Tibial artery (tissue), 4 donors: ENCODE measurements at regions not wholly inside any gene's neighbourhood (a gene's known extent, or its start where the extent isn't known, plus 50 kb on each side); places are given as distances from the start of the nearest gene placed in this dataset.

Experiments used
- DNase-seq, 2 donors: peaks; one replicate each; pipeline ENCODE4 v3.0.0-alpha.2; 2019
- H3K27ac ChIP-seq, 2 donors: fragments of 200-600 bp; sonication (generic) in 1 of 2; 1 replicate in 1 of 2; 2 replicates in 1 of 2; pipeline ENCODE4 v1.5.1; 2018 to 2019; ENCODE audit warnings: mild to moderate bottlenecking in 1 of 2
- H3K27me3 ChIP-seq, 2 donors: fragments of 200-600 bp; sonication (generic) in 1 of 2; one replicate each; pipeline versions ENCODE4 v1.5.1 to v1.6.0; 2016 to 2019
- H3K36me3 ChIP-seq, 3 donors: fragments of 200-600 bp; sonication (generic) in 2 of 3; one replicate each; pipeline ENCODE4 v1.5.1; 2016 to 2019; ENCODE audit warnings: mild to moderate bottlenecking in 2 of 3
- H3K4me1 ChIP-seq, 4 donors: fragments of 200-600 bp; sonication (generic) in 2 of 4; 1 replicate in 3 of 4; 2 replicates in 1 of 4; pipeline ENCODE4 v1.5.1; 2016 to 2019
- H3K4me3 ChIP-seq, 2 donors: fragments of 200-600 bp; sonication (generic) in 1 of 2; 1 replicate in 1 of 2; 2 replicates in 1 of 2; pipeline ENCODE4 v1.5.1; 2018 to 2019; ENCODE audit warnings: mild to moderate bottlenecking in 2 of 2
- H3K9me3 ChIP-seq, 3 donors: fragments of 200-600 bp; sonication (generic) in 1 of 3; one replicate each; pipeline ENCODE4 v1.5.1; 2016 to 2019
- intact Hi-C: fragments of 100-400 bp; cut with DNase I; formaldehyde crosslinking; loops from one replicate; pipeline ENCODE4 v1.15.0; 2023; ENCODE audit warnings: low total_unique reads
- TF ChIP-seq, protein P1 (sequence below), 2 experiments: fragments of 200-600 bp in 1 of 2; fragments of 450-650 bp in 1 of 2; IDR thresholded peaks; one replicate each; pipeline ENCODE4 v1.5.1; 2017 to 2019; ENCODE audit warnings: antibody characterized with exemption in 2 of 2, mild to moderate bottlenecking in 1 of 2, moderate library complexity in 1 of 2

GRCh38 chr11:103618528-103618927, 417.9 kb upstream of the DDI1 start:
- Histone ChIP-seq H3K4me1 (no peaks in the 10 kb centered on the region), H3K27me3 (no peaks in the 10 kb centered on the region), H3K9me3 (no peaks in the 10 kb centered on the region), H3K4me3 (no peak overlapping the region), H3K36me3 (no peaks in the 10 kb centered on the region), H3K27ac (no peak overlapping the region)
- no peak for DNase-seq
- TF ChIP-seq, protein P1, sequence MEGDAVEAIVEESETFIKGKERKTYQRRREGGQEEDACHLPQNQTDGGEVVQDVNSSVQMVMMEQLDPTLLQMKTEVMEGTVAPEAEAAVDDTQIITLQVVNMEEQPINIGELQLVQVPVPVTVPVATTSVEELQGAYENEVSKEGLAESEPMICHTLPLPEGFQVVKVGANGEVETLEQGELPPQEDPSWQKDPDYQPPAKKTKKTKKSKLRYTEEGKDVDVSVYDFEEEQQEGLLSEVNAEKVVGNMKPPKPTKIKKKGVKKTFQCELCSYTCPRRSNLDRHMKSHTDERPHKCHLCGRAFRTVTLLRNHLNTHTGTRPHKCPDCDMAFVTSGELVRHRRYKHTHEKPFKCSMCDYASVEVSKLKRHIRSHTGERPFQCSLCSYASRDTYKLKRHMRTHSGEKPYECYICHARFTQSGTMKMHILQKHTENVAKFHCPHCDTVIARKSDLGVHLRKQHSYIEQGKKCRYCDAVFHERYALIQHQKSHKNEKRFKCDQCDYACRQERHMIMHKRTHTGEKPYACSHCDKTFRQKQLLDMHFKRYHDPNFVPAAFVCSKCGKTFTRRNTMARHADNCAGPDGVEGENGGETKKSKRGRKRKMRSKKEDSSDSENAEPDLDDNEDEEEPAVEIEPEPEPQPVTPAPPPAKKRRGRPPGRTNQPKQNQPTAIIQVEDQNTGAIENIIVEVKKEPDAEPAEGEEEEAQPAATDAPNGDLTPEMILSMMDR (IDR thresholded peaks at IDR 0.05), result no peak
- intact Hi-C loops, result no loop called here

GRCh38 chr11:103619480-103619879, 417.0 kb upstream of the DDI1 start:
- intact Hi-C loops, result no loop called here
- H3K27me3 ChIP-seq, result no peaks in the 10 kb centered on the region
- no peak for DNase-seq
- TF ChIP-seq, protein P1 (IDR thresholded peaks at IDR 0.05), result no peak
- H3K4me3 ChIP-seq, result no peak overlapping the region
- H3K9me3 ChIP-seq, result no peaks in the 10 kb centered on the region
- H3K36me3 ChIP-seq, result no peaks in the 10 kb centered on the region
- no peak overlapping the region for H3K27ac ChIP-seq
- H3K4me1 ChIP-seq, result no peaks in the 10 kb centered on the region

DNA sequence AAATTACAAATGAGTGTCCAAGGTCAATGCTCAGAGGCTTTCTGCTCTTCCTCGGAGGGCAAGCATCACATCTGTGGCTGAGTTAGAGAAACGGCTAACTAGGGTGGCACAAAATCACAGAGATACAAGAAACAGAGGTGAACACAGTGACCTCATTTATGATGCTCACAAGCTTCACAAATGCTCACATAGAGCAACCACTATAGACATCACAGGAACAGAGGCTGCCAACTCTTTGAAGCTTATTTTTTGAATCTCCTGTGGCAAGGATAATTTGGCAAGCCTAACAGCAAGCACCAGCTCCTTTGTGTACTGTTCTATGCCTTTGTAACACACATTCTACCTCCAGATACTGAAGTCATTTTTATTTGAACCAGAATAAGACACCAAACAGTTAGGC, 416.5 kb upstream of the DDI1 start:
- intact Hi-C loops, result no loop called here
- no peak for DNase-seq
- Histone ChIP-seq H3K27ac (no peak overlapping the region), H3K4me3 (no peak overlapping the region), H3K9me3 (no peaks in the 10 kb centered on the region), H3K36me3 (no peaks in the 10 kb centered on the region), H3K27me3 (no peaks in the 10 kb centered on the region), H3K4me1 (no peaks in the 10 kb centered on the region)
- TF ChIP-seq, protein P1 (IDR thresholded peaks at IDR 0.05), result no peak

DNA sequence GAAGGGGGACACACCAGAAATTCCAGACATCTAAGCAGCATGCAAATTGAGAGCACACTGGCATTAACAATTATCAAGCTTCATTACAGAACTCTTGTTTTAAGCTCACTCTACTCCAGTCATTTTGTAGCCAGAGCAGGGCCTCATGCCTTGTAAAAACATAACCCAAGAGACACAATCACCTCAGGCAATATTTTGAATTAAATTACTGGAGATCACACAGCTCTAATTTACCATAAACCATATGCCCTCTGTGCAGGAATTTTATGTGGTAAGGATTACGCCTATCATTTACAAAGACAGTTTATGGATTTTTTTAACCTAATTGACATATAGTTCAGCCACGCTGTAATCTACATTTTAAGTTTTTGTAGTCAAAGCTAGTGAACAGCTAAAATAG, 414.1 kb upstream of the DDI1 start:
- Histone ChIP-seq H3K27ac (no peak overlapping the region), H3K4me3 (no peak overlapping the region), H3K27me3 (no peaks in the 10 kb centered on the region), H3K4me1 (no peaks in the 10 kb centered on the region), H3K36me3 (no peaks in the 10 kb centered on the region), H3K9me3 (no peaks in the 10 kb centered on the region)
- DNase-seq, result no peak
- TF ChIP-seq, protein P1 (IDR thresholded peaks at IDR 0.05), result no peak
- intact Hi-C loops, result no loop called here

GRCh38 chr11:103623933-103624332, 412.5 kb upstream of the DDI1 start:
- no peak for DNase-seq
- Histone ChIP-seq H3K27ac (no peak overlapping the region), H3K4me1 (no peaks in the 10 kb centered on the region), H3K36me3 (no peaks in the 10 kb centered on the region), H3K27me3 (no peaks in the 10 kb centered on the region), H3K9me3 (no peaks in the 10 kb centered on the region), H3K4me3 (no peak overlapping the region)
- TF ChIP-seq, protein P1 (IDR thresholded peaks at IDR 0.05), result no peak
- intact Hi-C loops, result no loop called here
